Testis (tissue), 2 donors: ENCODE measurements at regions not wholly inside any gene's neighbourhood (a gene's known extent, or its start where the extent isn't known, plus 50 kb on each side); places are given as distances from the start of the nearest gene placed in this dataset.
"Not testable (repeated sequence)": the region's sequence is repeated elsewhere in the genome, so short reads cannot be mapped to it uniquely, and the experiment has no call there.

ENCODE experiments used
- DNase-seq: peaks from one replicate; pipeline ENCODE4 v3.0.0-alpha.2; 2019
- H3K27ac ChIP-seq, 2 donors: fragments of 200-600 bp; sonication (generic); one replicate each; pipeline ENCODE4 v1.5.1; 2019
- H3K27me3 ChIP-seq: fragments of 200-600 bp; sonication (generic); one replicate; pipeline ENCODE4 v1.5.1; 2019
- H3K36me3 ChIP-seq: fragments of 200-600 bp; sonication (generic); one replicate; pipeline ENCODE4 v1.5.1; 2017; ENCODE audit warnings: low read depth; ENCODE audit errors: missing control alignments
- H3K4me1 ChIP-seq: fragments of 200-600 bp; sonication (generic); one replicate; pipeline ENCODE4 v1.5.1; 2019
- H3K4me3 ChIP-seq, 2 donors: fragments of 200-600 bp; sonication (generic); one replicate each; pipeline ENCODE4 v1.5.1; 2017 to 2019
- H3K9me3 ChIP-seq: fragments of 200-600 bp; sonication (generic); one replicate; pipeline ENCODE4 v1.5.1; 2017
- CTCF ChIP-seq, 3 experiments: fragments of 450-650 bp in 2 of 3; fragments of 200-600 bp in 1 of 3; sonication (generic) in 1 of 3; IDR thresholded peaks; one replicate each; pipeline ENCODE4 v1.5.1; 2016 to 2019; ENCODE audit warnings: antibody characterized with exemption in 3 of 3, mild to moderate bottlenecking in 2 of 3, moderate library complexity in 1 of 3
- POLR2A ChIP-seq: fragments of 450-650 bp; IDR thresholded peaks from one replicate; pipeline ENCODE4 v1.6.1; 2017; ENCODE audit warnings: antibody characterized with exemption, mild to moderate bottlenecking, moderate library complexity
- WGBS, 2 donors: methylation state at CpG; one replicate each; pipeline ENCODE4 v1.1.5; 2018; 5-methylcytosine and 5-hydroxymethylcytosine counted together
- intact Hi-C: fragments of 100-400 bp; cut with DNase I; formaldehyde crosslinking; loops from one replicate; pipeline ENCODE4 v1.15.1; 2023; ENCODE audit warnings: low total_unique reads

GRCh38 chr4:111128327-111128726 lies 505.4 kb upstream of the PITX2 start:
- Histone ChIP-seq H3K27me3 (no peaks in the 10 kb centered on the region), H3K4me3 (no peak overlapping the region), H3K27ac (no peak overlapping the region), H3K36me3 (no peaks in the 10 kb centered on the region), H3K9me3 (no peaks in the 10 kb centered on the region), H3K4me1 (no peaks in the 10 kb centered on the region)
- DNase-seq, result no peak
- WGBS, 2 donors, result 82 to 90% methylated on average over 1 of the region's 1 CpG
- no peak for TF ChIP-seq CTCF (IDR thresholded peaks at IDR 0.05)
- no peak for TF ChIP-seq POLR2A
- intact Hi-C loops, result no loop called here

DNA sequence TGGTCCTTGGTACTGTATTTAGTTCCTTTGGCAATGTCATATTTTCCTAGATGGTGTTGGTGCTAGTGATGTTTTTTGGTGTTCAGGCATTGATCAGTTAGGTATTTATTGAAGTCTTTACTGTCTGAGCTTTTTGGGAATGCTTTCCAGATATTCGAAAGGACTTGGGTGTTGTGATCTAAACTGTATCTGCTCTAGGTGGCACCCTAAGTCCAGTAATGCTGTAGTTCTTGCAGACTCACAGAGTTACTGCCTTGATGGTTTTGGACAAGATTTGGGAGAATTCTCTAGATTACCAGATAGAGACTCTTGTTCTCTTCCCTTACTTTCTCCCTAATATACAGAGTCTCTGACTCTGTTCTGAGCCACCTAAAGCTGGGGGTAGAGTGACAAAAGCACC lies 513.6 kb upstream of the PITX2 start:
- no peak overlapping the region for H3K4me3 ChIP-seq
- intact Hi-C loops, result no loop called here
- H3K36me3 ChIP-seq, result no peaks in the 10 kb centered on the region
- 88 to 95% methylated on average over 1 of the region's 1 CpG for WGBS, 2 donors
- peak; percentile 16 for DNase-seq
- no peak for TF ChIP-seq POLR2A
- no peak for TF ChIP-seq CTCF (IDR thresholded peaks at IDR 0.05)
- H3K27me3 ChIP-seq, result no peaks in the 10 kb centered on the region
- H3K27ac ChIP-seq, result no peak overlapping the region
- H3K4me1 ChIP-seq, result no peaks in the 10 kb centered on the region
- no peaks in the 10 kb centered on the region for H3K9me3 ChIP-seq

GRCh38 chr4:111136967-111137366 lies 514.1 kb upstream of the PITX2 start:
- Histone ChIP-seq H3K4me1 (no peaks in the 10 kb centered on the region), H3K9me3 (no peaks in the 10 kb centered on the region), H3K4me3 (no peak overlapping the region), H3K36me3 (no peaks in the 10 kb centered on the region), H3K27me3 (no peaks in the 10 kb centered on the region), H3K27ac (no peak overlapping the region)
- intact Hi-C loops, result no loop called here
- no peak for DNase-seq
- no peak for TF ChIP-seq CTCF (IDR thresholded peaks at IDR 0.05)
- TF ChIP-seq POLR2A, result no peak

- H3K4me3 ChIP-seq, result no peak overlapping the region
- TF ChIP-seq CTCF (IDR thresholded peaks at IDR 0.05) (no peak), POLR2A (no peak)
- no peaks in the 10 kb centered on the region for H3K36me3 ChIP-seq
- no peak for DNase-seq
- H3K27ac ChIP-seq, result no peak overlapping the region
- no peaks in the 10 kb centered on the region for H3K4me1 ChIP-seq
- no peaks in the 10 kb centered on the region for H3K9me3 ChIP-seq
- H3K27me3 ChIP-seq, result no peaks in the 10 kb centered on the region
- intact Hi-C loops, result no loop called here
These were observed 520.6 kb upstream of the PITX2 start for GRCh38 chr4:111143510-111143909.

- no peak for DNase-seq
- intact Hi-C loops, result no loop called here
- WGBS, 2 donors, result 76 to 77% methylated on average over 5 to 6 of the region's 6 CpGs
These were observed 532.1 kb upstream of the PITX2 start for GRCh38 chr4:111154934-111155333.

DNA sequence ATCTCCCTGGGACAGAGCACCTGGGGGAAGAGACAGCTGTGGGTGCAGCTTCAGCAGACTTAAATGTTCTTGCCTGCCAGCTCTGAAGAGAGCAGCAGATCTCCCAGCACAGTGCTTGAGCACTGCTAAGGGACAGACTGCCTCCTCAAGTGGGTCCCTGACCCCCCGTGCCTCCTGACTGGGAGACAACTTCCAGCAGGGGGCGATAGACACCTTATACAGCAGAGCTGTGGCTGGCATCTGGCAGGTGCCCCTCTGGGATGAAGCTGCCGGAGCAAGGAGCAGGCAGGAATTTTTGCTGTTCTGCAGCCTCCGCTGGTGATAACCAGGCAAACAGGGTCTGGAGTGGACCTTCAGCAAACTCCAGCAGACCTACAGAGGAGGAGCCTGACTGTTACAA lies 541.7 kb upstream of the PITX2 start:
- H3K4me1 ChIP-seq, H3K4me3 ChIP-seq, intact Hi-C loops, H3K27me3 ChIP-seq, H3K36me3 ChIP-seq, H3K9me3 ChIP-seq, H3K27ac ChIP-seq: not testable (repeated sequence)
- DNase-seq, result peak; percentile 57
- WGBS, 2 donors, result 59 to 80% methylated on average over 1 to 4 of the region's 4 CpGs

More at GRCh38 chr4:111154934-111155333, 532.1 kb upstream of the PITX2 start:
- no peak overlapping the region for H3K4me3 ChIP-seq
- no peaks in the 10 kb centered on the region for H3K36me3 ChIP-seq
- H3K27me3 ChIP-seq, result no peaks in the 10 kb centered on the region
- no peaks in the 10 kb centered on the region for H3K9me3 ChIP-seq
- no peaks in the 10 kb centered on the region for H3K4me1 ChIP-seq
- no peak overlapping the region for H3K27ac ChIP-seq
- TF ChIP-seq CTCF (IDR thresholded peaks at IDR 0.05), result no peak
- no peak for TF ChIP-seq POLR2A
